ENCODE measurements at regions not wholly inside any gene's neighbourhood (a gene's known extent, or its start where the extent isn't known, plus 50 kb on each side); places are given as distances from the start of the nearest gene placed in this dataset.
A peak's percentile ranks its signal among the peaks of the same experiment; 100 is the strongest.

GRCh38 chr5:2530609-2531008, 220.9 kb downstream of the IRX2 start:
- no peak for DNase-seq

- DNase-seq = no peak
Measured at GRCh38 chr5:2529371-2530092, 221.9 kb downstream of the IRX2 start.

GRCh38 chr5:2525351-2525750, 226.1 kb downstream of the IRX2 start:
- no peak for DNase-seq

GRCh38 chr5:2524620-2525019, 226.9 kb downstream of the IRX2 start:
- DNase-seq = no peak

- DNase-seq = no peak
Measured at GRCh38 chr5:2523180-2523579, 228.3 kb downstream of the IRX2 start.

- DNase-seq = no peak
Measured at GRCh38 chr5:2522372-2522771, 229.1 kb downstream of the IRX2 start.

GRCh38 chr5:2519153-2519552, 232.3 kb downstream of the IRX2 start:
- DNase-seq = no peak

- DNase-seq = no peak
Measured at GRCh38 chr5:2517451-2517850, 234.0 kb downstream of the IRX2 start.

- DNase-seq = no peak
Measured at GRCh38 chr5:2515180-2515764, 236.2 kb downstream of the IRX2 start.

- DNase-seq = no peak
Measured at GRCh38 chr5:2514484-2514883, 237.0 kb downstream of the IRX2 start.

GRCh38 chr5:2511706-2512105, 239.8 kb downstream of the IRX2 start:
- DNase-seq = no peak

GRCh38 chr5:2511126-2511525, 240.4 kb downstream of the IRX2 start:
- DNase-seq = peak; percentile 84

- no peak for DNase-seq
Measured at GRCh38 chr5:2509527-2509926, 241.9 kb downstream of the IRX2 start.

GRCh38 chr5:2508514-2508913, 243.0 kb downstream of the IRX2 start:
- no peak for DNase-seq

GRCh38 chr5:2507611-2508010, 243.9 kb downstream of the IRX2 start:
- no peak for DNase-seq

- no peak for DNase-seq
Measured at GRCh38 chr5:2506603-2507002, 244.9 kb downstream of the IRX2 start.

- DNase-seq = no peak
Measured at GRCh38 chr5:2505217-2505616, 246.3 kb downstream of the IRX2 start.

GRCh38 chr5:2502970-2503594, 248.4 kb downstream of the IRX2 start:
- DNase-seq = no peak

GRCh38 chr5:2499917-2500316, 251.6 kb downstream of the IRX2 start:
- no peak for DNase-seq

- DNase-seq = no peak
Measured at GRCh38 chr5:2496891-2497290, 254.6 kb downstream of the IRX2 start.

GRCh38 chr5:2496126-2496525, 255.4 kb downstream of the IRX2 start:
- DNase-seq = no peak

- no peak for DNase-seq
Measured at GRCh38 chr5:2493356-2493755, 258.1 kb downstream of the IRX2 start.

- DNase-seq = no peak
Measured at GRCh38 chr5:2492476-2492875, 259.0 kb downstream of the IRX2 start.

- no peak for DNase-seq
Measured at GRCh38 chr5:2491846-2492245, 259.6 kb downstream of the IRX2 start.

- no peak for DNase-seq
Measured at GRCh38 chr5:2489306-2489705, 262.2 kb downstream of the IRX2 start.
